DMS 273 (cell line): ENCODE measurements at regions not wholly inside any gene's neighbourhood (a gene's known extent, or its start where the extent isn't known, plus 50 kb on each side); places are given as distances from the start of the nearest gene placed in this dataset.
"Not testable (repeated sequence)": the region's sequence is repeated elsewhere in the genome, so short reads cannot be mapped to it uniquely, and the experiment has no call there.

Experiments used
- DNase-seq: peaks from one replicate; lab custom pipeline; 2025; ENCODE audit not compliant: unreplicated experiment; lab: John Stamatoyannopoulos, UW

- DNase-seq = no peak
These were observed 94.3 kb upstream of the DCLK2 start for GRCh38 chr4:149983931-149984330.

- DNase-seq = no peak
These were observed 92.3 kb upstream of the DCLK2 start for GRCh38 chr4:149985981-149986380.

DNA sequence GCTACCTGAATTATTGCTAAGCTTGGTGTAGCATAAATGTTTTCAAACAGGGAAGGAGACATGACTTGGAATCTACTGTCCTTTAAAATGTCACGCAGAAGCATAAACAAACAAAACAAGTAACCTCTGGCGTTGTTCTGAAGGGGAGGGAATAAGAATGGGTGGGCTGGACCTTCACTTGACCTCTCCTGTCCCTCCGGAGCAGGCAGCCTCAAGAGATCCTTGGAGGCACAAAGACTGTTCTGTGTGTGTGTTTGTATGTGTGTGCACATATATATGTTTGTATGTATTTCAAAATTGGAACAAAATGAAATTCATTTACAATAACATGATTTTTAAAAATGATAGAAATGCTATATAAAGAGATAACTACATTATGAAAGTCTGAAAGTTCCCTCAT is 91.3 kb upstream of the DCLK2 start:
- DNase-seq = no peak

DNA sequence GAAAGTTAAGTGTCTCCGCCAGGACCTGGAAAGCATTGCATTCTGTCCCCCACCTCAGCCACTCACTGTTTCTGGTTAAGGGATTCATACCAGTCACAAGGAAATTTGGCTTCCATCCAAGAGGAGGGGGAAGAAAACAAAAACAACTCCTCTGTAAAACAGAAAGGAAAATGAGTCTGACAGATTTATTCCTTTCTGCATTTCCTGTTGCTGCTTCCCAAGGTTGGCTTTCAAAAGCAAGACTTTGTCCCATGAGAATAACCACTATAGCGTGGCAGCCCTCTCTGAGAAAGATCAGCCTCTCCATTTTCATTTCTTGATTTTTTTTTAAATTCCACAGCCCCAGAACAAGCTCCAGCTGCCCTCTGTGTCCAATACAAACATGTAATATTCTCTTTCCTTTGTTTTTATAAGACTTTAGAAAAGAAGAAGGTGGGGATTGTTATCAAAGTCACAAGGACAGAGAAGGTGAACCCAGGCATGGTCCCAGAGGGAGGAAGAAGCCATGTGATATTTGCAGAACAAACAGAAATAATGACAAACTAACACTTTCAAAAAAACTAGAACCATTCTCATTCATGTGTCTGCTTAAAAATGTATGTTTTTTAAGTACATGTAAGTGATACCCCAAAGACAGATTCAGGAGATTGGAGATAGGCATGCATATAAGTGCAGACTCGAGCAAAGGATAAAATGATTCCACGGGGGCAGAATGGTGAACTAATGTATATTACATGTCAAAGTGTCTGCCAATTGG is 90.7 kb upstream of the DCLK2 start:
- peak; percentile 27 for DNase-seq

- no peak for DNase-seq
These were observed 90.2 kb upstream of the DCLK2 start for GRCh38 chr4:149988087-149988410.

GRCh38 chr4:149993030-149993429 is 85.2 kb upstream of the DCLK2 start:
- DNase-seq = no peak

DNA sequence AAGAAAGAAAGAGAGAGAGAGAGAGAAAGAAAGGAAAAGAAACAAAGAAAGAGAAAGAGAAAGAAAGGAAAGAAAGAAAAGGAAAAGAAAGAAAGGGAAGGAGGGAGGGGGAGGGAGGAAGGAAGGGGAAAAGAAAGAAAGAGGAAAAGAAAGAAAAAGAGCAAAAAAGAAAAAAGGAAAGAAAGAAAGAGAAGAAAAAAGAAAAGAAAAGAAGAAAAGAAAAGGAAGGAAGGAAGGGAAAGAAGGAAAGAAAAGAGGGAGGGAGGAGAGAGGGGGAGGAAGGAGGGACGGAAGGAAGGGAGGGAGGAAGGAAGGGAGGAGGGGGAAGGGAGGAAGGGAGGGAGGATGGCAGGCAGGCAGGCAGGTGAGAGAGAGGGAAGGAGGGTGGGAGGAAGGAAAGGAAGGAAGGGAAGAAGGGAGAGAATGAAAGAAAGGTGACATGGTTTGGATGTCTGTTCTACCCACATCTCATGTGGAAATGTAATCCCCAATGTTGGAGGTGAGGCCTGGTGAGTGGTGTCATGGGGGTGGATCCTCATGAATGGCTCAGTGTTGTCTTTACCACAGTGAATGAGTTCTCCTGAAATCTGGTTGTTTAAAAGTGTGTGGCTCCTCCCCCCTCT is 83.0 kb upstream of the DCLK2 start:
- DNase-seq = no peak

GRCh38 chr4:149997881-149998421 is 80.3 kb upstream of the DCLK2 start:
- no peak for DNase-seq

DNA sequence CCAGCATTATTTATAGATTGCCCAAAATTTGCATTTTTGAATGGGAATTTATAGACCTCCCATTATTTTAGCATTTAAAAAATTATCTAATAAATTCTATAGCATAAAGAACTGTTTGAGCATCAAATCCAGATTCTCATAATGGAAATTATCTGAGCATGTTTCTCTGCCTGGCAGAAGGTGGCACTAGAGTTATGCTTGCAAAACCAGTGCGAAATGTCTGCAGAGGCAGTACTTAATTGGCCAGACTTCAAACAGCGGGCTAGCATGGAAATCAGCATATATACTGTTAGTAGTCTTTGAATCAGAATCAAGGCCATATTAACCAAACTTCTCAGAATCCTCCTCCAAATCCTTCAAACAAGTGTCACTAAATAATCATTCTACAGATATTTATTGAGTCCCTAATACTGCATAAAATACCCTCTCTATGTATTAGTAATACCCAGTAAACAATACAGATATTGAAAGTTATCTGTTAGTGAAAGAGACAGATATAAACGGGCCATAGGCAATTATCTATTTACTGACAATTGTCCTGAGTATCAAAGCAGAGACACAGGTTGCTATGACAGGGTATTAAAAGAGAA is 78.7 kb upstream of the DCLK2 start:
- peak; percentile 72 for DNase-seq

GRCh38 chr4:150001815-150002214 is 76.4 kb upstream of the DCLK2 start:
- DNase-seq = no peak

DNA sequence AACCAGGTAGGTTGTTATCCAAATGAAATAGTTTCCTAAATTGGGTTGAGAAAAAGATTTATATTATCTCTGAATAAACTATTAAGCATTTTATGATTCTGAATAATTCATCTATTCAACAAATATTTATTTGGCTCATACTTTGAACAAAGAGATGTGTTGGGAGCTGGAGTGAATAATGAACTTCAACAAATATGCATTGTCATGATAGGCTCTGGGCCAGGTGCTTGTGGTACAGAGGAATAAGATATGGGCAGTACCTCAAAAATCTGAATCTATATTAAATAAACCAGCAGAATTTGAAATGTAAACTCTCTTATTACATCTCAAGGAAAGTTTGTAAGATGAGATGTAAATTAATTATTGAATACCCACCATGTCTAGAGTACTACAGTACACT is 75.7 kb upstream of the DCLK2 start:
- DNase-seq = no peak

GRCh38 chr4:150004481-150004880 is 73.8 kb upstream of the DCLK2 start:
- no peak for DNase-seq

DNA sequence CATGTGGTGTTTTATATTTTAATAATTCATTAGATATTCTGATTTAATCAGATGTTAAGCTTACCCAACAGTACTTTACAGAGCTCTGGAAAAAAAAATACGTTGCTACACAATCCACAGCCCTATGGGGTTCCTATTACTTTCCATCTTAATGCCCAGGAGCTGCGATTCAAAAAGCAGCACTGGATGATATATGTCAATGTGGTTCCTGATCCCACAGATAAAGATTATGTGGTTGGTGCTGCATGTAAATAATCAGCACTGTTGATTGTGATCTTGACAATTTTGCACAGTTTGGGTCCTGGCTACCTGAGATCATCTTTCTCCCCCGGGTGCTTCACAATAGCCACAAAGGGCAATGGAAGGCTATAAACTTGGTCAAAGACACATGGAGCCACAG is 72.7 kb upstream of the DCLK2 start:
- DNase-seq = no peak

DNA sequence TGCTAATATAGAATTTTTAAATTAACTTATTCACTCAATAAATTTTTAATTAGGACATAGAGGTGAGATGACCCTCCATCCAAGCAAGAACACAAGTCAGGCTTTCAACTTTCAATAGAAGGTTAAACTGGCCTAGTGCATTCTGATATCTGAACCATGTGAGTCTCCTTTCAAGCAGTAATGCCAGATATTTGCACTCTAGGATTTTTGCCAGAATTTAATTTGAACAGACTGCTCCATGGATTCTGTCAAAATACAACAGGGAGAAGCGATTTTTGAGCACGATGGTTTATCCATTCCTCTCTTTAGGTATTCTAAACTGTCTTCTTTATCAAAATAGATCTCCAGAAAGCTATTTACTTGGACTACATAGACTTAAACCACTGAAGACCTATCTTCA is 72.0 kb upstream of the DCLK2 start:
- DNase-seq = peak; percentile 55

- no peak for DNase-seq
These were observed 70.7 kb upstream of the DCLK2 start for GRCh38 chr4:150007512-150007911.

DNA sequence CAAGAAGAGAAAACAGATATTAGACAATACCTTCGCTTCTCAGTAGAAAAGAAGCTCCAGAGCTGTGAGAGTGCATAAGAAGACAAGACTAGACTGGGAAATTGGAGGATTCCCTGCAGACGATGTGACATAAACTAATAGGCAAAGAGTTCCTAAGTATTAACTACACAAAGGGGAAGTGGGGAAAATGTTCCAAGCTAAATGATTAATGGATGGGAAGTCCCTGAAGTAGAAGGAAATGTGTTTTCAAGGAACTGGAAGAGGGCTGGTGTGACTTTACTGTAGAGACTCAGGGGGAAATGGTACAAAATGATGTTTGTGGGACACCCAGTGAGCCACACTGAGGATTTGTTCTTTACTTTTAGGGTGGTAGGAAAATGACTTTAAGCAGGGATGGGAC is 69.7 kb upstream of the DCLK2 start:
- DNase-seq = no peak

DNA sequence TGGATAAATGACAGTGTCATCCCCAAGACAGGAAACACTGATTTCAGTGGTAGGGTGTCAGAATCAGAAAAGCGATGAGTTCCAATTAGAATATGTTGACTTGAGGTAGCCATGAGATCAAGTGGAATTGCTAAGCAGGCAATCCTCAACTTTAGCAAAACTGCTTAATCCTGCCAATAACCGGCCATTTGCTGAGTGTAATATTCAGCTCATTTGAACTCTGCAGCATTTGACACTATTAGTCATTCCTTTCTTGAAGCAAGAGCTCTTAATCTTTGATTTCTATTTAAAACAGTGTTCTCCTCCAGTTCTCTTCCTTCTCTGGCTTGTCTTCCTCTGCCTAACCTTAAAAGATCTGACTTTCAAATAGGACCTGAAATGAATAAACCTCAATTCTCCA is 68.7 kb upstream of the DCLK2 start:
- DNase-seq = no peak

GRCh38 chr4:150010525-150011126 is 67.6 kb upstream of the DCLK2 start:
- DNase-seq = peak; percentile 75

GRCh38 chr4:150012851-150013360 is 65.3 kb upstream of the DCLK2 start:
- DNase-seq = no peak

DNA sequence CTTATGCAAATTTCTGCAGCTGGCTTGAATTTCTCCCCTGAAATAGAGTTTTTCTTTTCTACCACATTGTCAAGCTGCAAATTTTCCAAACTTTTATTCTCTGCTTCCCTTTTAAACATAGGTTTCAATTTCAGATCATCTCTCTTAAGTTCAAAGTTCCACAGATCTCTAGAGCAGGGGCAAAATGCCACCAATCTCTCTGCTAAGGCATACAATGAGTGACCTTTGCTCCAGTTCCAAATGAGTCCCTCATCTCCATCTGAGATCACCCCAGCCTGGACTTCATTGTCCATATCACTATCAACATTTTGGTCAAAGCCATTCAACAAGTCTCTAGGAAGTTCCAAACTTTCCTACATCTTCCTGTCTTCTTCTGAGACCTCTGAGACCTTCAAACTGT is 62.3 kb upstream of the DCLK2 start:
- DNase-seq = not testable (repeated sequence)

GRCh38 chr4:150016621-150017020 is 61.6 kb upstream of the DCLK2 start:
- not testable (repeated sequence) for DNase-seq

GRCh38 chr4:150018257-150018656 is 60.0 kb upstream of the DCLK2 start:
- no peak for DNase-seq
